Fibroblast of skin of right quadriceps (primary cell): ENCODE measurements at regions not wholly inside any gene's neighbourhood (a gene's known extent, or its start where the extent isn't known, plus 50 kb on each side); places are given as distances from the start of the nearest gene placed in this dataset.

Experiments
- DNase-seq: peaks from one replicate; pipeline ENCODE4 v3.0.0-alpha.2; 2013

GRCh38 chr14:104277416-104278213 lies 139.2 kb downstream of the KIF26A start:
- DNase-seq: no peak

- no peak for DNase-seq
Measured at GRCh38 chr14:104278214-104278534, 139.8 kb downstream of the KIF26A start.

GRCh38 chr14:104280085-104280901 lies 141.9 kb downstream of the KIF26A start:
- no peak for DNase-seq

- no peak for DNase-seq
Measured at GRCh38 chr14:104280902-104281767, 142.7 kb downstream of the KIF26A start.

- DNase-seq: no peak
Measured at GRCh38 chr14:104281768-104282301, 143.4 kb downstream of the KIF26A start.

GRCh38 chr14:104282332-104283196 lies 144.2 kb downstream of the KIF26A start:
- DNase-seq: no peak

GRCh38 chr14:104283197-104284106 lies 145.1 kb downstream of the KIF26A start:
- DNase-seq: no peak

- no peak for DNase-seq
Measured at GRCh38 chr14:104284107-104284592, 145.8 kb downstream of the KIF26A start.

GRCh38 chr14:104284636-104285507 lies 146.5 kb downstream of the KIF26A start:
- no peak for DNase-seq

- no peak for DNase-seq
Measured at GRCh38 chr14:104285508-104285840, 147.1 kb downstream of the KIF26A start.

- no peak for DNase-seq
Measured at GRCh38 chr14:104286086-104286485, 147.7 kb downstream of the KIF26A start.

GRCh38 chr14:104286496-104286895 lies 148.1 kb downstream of the KIF26A start:
- no peak for DNase-seq

- no peak for DNase-seq
Measured at GRCh38 chr14:104287301-104288009, 149.1 kb downstream of the KIF26A start.

GRCh38 chr14:104288272-104288671 lies 149.9 kb downstream of the KIF26A start:
- no peak for DNase-seq

- DNase-seq: no peak
Measured at GRCh38 chr14:104289507-104289906, 151.1 kb downstream of the KIF26A start.

GRCh38 chr14:104290058-104290667 lies 151.8 kb downstream of the KIF26A start:
- no peak for DNase-seq

GRCh38 chr14:104290756-104291122 lies 152.4 kb downstream of the KIF26A start:
- no peak for DNase-seq

- no peak for DNase-seq
Measured at GRCh38 chr14:104291123-104292000, 153.0 kb downstream of the KIF26A start.
